ENCODE measurements at regions not wholly inside any gene's neighbourhood (a gene's known extent, or its start where the extent isn't known, plus 50 kb on each side); places are given as distances from the start of the nearest gene placed in this dataset.

GRCh38 chr7:94305836-94306235, 88.9 kb upstream of the COL1A2 start:
- TF ChIP-seq EZH2 (IDR thresholded peaks at IDR 0.05; ENCODE audit: low read length, unreplicated experiment) (no peak), EZH2phosphoT487 (IDR thresholded peaks at IDR 0.05; ENCODE audit: borderline replicate concordance, low read length) (no peak)
- TF ChIP-seq, protein P1, sequence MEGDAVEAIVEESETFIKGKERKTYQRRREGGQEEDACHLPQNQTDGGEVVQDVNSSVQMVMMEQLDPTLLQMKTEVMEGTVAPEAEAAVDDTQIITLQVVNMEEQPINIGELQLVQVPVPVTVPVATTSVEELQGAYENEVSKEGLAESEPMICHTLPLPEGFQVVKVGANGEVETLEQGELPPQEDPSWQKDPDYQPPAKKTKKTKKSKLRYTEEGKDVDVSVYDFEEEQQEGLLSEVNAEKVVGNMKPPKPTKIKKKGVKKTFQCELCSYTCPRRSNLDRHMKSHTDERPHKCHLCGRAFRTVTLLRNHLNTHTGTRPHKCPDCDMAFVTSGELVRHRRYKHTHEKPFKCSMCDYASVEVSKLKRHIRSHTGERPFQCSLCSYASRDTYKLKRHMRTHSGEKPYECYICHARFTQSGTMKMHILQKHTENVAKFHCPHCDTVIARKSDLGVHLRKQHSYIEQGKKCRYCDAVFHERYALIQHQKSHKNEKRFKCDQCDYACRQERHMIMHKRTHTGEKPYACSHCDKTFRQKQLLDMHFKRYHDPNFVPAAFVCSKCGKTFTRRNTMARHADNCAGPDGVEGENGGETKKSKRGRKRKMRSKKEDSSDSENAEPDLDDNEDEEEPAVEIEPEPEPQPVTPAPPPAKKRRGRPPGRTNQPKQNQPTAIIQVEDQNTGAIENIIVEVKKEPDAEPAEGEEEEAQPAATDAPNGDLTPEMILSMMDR (conservative IDR thresholded peaks at IDR 0.05; ENCODE audit: low read depth, low read length): no peak
- ChIA-PET CTCF (no interaction called here), POLR2A (ENCODE audit: unreplicated experiment) (no interaction called here)

GRCh38 chr7:94307399-94308048, 87.2 kb upstream of the COL1A2 start:
- H3K36me3 ChIP-seq (ENCODE audit: low read depth, low read length): no peaks in the 10 kb centered on the region
- H2AFZ ChIP-seq (ENCODE audit: low read length): no peak overlapping the region
- H3K9ac ChIP-seq (ENCODE audit: low read length): no peak overlapping the region
- ChIA-PET POLR2A (ENCODE audit: unreplicated experiment) (no interaction called here), CTCF (no interaction called here)
- H3K4me2 ChIP-seq (ENCODE audit: low read length): no peak overlapping the region
- no peaks in the 10 kb centered on the region for H3K9me2 ChIP-seq (replicated peaks; ENCODE audit: low read length)
- ATAC-seq (no peak), DNase-seq (no peak)
- H3K27me3 ChIP-seq (ENCODE audit: low read length): no peaks in the 10 kb centered on the region
- H4K20me1 ChIP-seq (ENCODE audit: low read length): no peaks in the 10 kb centered on the region
- H3K4me1 ChIP-seq (ENCODE audit: insufficient read depth, low read length): no peaks in the 10 kb centered on the region
- H3K9me3 ChIP-seq (ENCODE audit: low read length): no peaks in the 10 kb centered on the region
- intact Hi-C loops (cut with micrococcal nuclease): no loop called here
- no peak overlapping the region for H3K27ac ChIP-seq (ENCODE audit: low read length)
- no peak overlapping the region for H3K4me3 ChIP-seq (ENCODE audit: low read length)
- TF ChIP-seq, protein P1 (conservative IDR thresholded peaks at IDR 0.05; ENCODE audit: low read depth, low read length): no peak
- no peak for TF ChIP-seq EZH2phosphoT487 (IDR thresholded peaks at IDR 0.05; ENCODE audit: borderline replicate concordance, low read length)
- no peak for TF ChIP-seq EZH2 (IDR thresholded peaks at IDR 0.05; ENCODE audit: low read length, unreplicated experiment)
- no TSS peak for BruUV-seq (replicated peaks)
- no peaks in the 10 kb centered on the region for H3F3A ChIP-seq (ENCODE audit: low read length, unreplicated experiment)
- H3K79me2 ChIP-seq (ENCODE audit: low read length): no peaks in the 10 kb centered on the region

More at GRCh38 chr7:94305836-94306235, 88.9 kb upstream of the COL1A2 start:
- no peaks in the 10 kb centered on the region for H3F3A ChIP-seq (ENCODE audit: low read length, unreplicated experiment)
- H3K36me3 ChIP-seq (ENCODE audit: low read depth, low read length): no peaks in the 10 kb centered on the region
- no peaks in the 10 kb centered on the region for H3K9me2 ChIP-seq (replicated peaks; ENCODE audit: low read length)
- intact Hi-C loops (cut with micrococcal nuclease): no loop called here
- H3K27me3 ChIP-seq (ENCODE audit: low read length): no peaks in the 10 kb centered on the region
- no peaks in the 10 kb centered on the region for H4K20me1 ChIP-seq (ENCODE audit: low read length)
- ATAC-seq (no peak), DNase-seq (no peak)
- H3K9ac ChIP-seq (ENCODE audit: low read length): no peak overlapping the region
- no peaks in the 10 kb centered on the region for H3K9me3 ChIP-seq (ENCODE audit: low read length)
- H3K27ac ChIP-seq (ENCODE audit: low read length): no peak overlapping the region
- no peak overlapping the region for H3K4me3 ChIP-seq (ENCODE audit: low read length)
- H3K79me2 ChIP-seq (ENCODE audit: low read length): no peaks in the 10 kb centered on the region
- BruUV-seq (replicated peaks): no TSS peak
- H3K4me1 ChIP-seq (ENCODE audit: insufficient read depth, low read length): peaks cover 16% of the 10 kb centered on the region
- no peak overlapping the region for H2AFZ ChIP-seq (ENCODE audit: low read length)
- H3K4me2 ChIP-seq (ENCODE audit: low read length): no peak overlapping the region

DNA sequence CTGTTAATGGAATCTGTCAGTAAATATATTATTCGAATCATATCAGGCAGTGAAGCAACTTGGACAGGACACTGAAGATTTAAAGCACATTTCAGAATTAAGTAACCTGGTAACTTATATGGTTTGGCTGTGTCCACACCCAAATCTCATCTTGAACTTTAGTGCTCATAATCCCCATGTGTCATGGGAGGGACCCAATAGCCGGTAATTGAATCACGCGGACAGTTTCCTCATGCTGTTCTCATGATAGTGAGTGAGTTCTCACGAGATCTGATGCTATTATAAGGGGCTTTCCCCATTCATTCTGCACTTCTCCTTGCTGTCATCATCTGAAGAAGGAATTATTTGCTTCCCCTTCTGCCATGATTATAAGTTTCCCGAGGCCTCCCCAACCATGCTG, 83.2 kb upstream of the COL1A2 start:
- no TSS peak for BruUV-seq (replicated peaks)
- no peak overlapping the region for H3K27ac ChIP-seq (ENCODE audit: low read length)
- no peaks in the 10 kb centered on the region for H3K9me3 ChIP-seq (ENCODE audit: low read length)
- H3K4me2 ChIP-seq (ENCODE audit: low read length): no peak overlapping the region
- H3F3A ChIP-seq (ENCODE audit: low read length, unreplicated experiment): no peaks in the 10 kb centered on the region
- no peaks in the 10 kb centered on the region for H3K36me3 ChIP-seq (ENCODE audit: low read depth, low read length)
- no peak for DNase-seq
- no peak overlapping the region for H3K9ac ChIP-seq (ENCODE audit: low read length)
- H3K79me2 ChIP-seq (ENCODE audit: low read length): no peaks in the 10 kb centered on the region
- no peaks in the 10 kb centered on the region for H3K27me3 ChIP-seq (ENCODE audit: low read length)
- H3K4me3 ChIP-seq (ENCODE audit: low read length): no peak overlapping the region
- ATAC-seq: no peak
- intact Hi-C loops (cut with micrococcal nuclease): no loop called here
- H4K20me1 ChIP-seq (ENCODE audit: low read length): no peaks in the 10 kb centered on the region
- POLR2A ChIA-PET (ENCODE audit: unreplicated experiment): no interaction called here
- no peak for TF ChIP-seq EZH2phosphoT487 (IDR thresholded peaks at IDR 0.05; ENCODE audit: borderline replicate concordance, low read length)
- TF ChIP-seq, protein P1 (conservative IDR thresholded peaks at IDR 0.05; ENCODE audit: low read depth, low read length): no peak
- no peak for TF ChIP-seq EZH2 (IDR thresholded peaks at IDR 0.05; ENCODE audit: low read length, unreplicated experiment)
- H3K9me2 ChIP-seq (replicated peaks; ENCODE audit: low read length): no peaks in the 10 kb centered on the region
- no peaks in the 10 kb centered on the region for H3K4me1 ChIP-seq (ENCODE audit: insufficient read depth, low read length)
- CTCF ChIA-PET: no interaction called here
- no peak overlapping the region for H2AFZ ChIP-seq (ENCODE audit: low read length)
